Bronchial epithelial cell (primary cell): ENCODE measurements at regions not wholly inside any gene's neighbourhood (a gene's known extent, or its start where the extent isn't known, plus 50 kb on each side); places are given as distances from the start of the nearest gene placed in this dataset.
"Not testable (repeated sequence)": the region's sequence is repeated elsewhere in the genome, so short reads cannot be mapped to it uniquely, and the experiment has no call there.

Source experiments
- DNase-seq: peaks from one replicate; pipeline ENCODE4 v3.0.0-alpha.2; 2010; ENCODE audit warnings: low read depth
- FAIRE-seq: peaks from 2 replicates; lab custom pipeline; 2011; peaks lifted over from hg19 to GRCh38; lab: Jason Lieb, UNC
- H3K27me3 ChIP-seq: 2 replicates; pipeline ENCODE4 v1.5.1; 2011; ENCODE audit warnings: low read length; ENCODE audit not compliant: control insufficient read depth, insufficient read depth
- H3K36me3 ChIP-seq: 2 replicates; pipeline ENCODE4 v1.5.1; 2011; ENCODE audit warnings: low read length; ENCODE audit not compliant: control insufficient read depth, insufficient read depth
- H3K4me3 ChIP-seq: 2 replicates; pipeline ENCODE4 v1.5.1; 2011; ENCODE audit warnings: mild to moderate bottlenecking, low read depth, low read length, control low read depth
- CTCF ChIP-seq: IDR thresholded peaks from 2 replicates; pipeline ENCODE4 v1.5.1; 2011; ENCODE audit warnings: mild to moderate bottlenecking, moderate library complexity, low read length, control low read depth, inconsistent platforms; ENCODE audit not compliant: insufficient read depth, severe bottlenecking

DNA sequence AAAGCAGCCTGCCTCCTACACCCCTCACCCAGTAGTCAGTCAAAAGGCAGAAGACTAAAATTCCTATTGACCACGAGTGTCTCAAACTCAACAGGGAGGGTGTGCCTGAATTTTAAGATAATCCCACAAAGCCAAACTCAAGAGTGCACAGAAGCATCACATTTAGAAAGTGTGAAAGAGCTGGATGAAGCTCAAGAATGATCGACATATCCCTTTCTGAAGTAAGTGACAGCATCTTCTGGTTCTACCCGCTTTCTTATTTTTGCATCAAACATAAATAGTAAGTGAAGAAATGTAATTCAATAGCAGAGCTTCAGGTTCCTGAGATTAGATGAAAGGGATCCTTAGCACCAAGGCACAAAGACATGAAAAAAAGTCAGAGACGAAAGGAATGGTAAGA, 64.5 kb upstream of the BACH2 start:
- Histone ChIP-seq H3K27me3 (no peaks in the 10 kb centered on the region), H3K4me3 (no peak overlapping the region), H3K36me3 (no peaks in the 10 kb centered on the region)
- no peak for FAIRE-seq
- no peak for TF ChIP-seq CTCF
- DNase-seq = no peak

GRCh38 chr6:90358036-90358770, 61.6 kb upstream of the BACH2 start:
- DNase-seq = peak; percentile 94
- H3K36me3 ChIP-seq, H3K4me3 ChIP-seq, FAIRE-seq, H3K27me3 ChIP-seq: not testable (repeated sequence)

GRCh38 chr6:90356012-90356421, 59.4 kb upstream of the BACH2 start:
- H3K27me3 ChIP-seq = no peaks in the 10 kb centered on the region
- FAIRE-seq = no peak
- H3K36me3 ChIP-seq = no peaks in the 10 kb centered on the region
- H3K4me3 ChIP-seq = no peak overlapping the region
- TF ChIP-seq CTCF = no peak
- no peak for DNase-seq

DNA sequence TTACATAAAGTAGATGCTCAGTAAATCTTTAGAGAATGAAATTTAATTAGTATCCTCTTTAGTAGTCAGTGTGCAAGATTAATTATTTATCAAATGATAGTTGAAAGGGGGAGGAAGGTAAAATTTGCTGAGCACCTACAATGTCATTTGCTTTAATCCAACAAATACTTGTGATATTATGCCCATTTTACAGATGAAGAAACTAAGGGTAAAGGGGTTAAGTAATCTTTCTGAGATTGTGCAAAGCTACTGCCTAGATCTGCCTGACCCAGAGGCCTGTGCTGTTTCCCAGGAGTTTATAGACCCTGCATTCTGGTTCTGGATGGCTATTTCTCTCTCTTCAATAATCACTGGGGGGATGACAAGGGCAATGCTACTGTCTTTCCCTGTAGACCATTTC, 58.3 kb upstream of the BACH2 start:
- H3K36me3 ChIP-seq = no peaks in the 10 kb centered on the region
- H3K4me3 ChIP-seq = no peak overlapping the region
- DNase-seq (no peak), FAIRE-seq (no peak)
- TF ChIP-seq CTCF = no peak
- no peaks in the 10 kb centered on the region for H3K27me3 ChIP-seq

GRCh38 chr6:90351696-90352095, 55.1 kb upstream of the BACH2 start:
- DNase-seq (no peak), FAIRE-seq (no peak)
- no peak overlapping the region for H3K4me3 ChIP-seq
- TF ChIP-seq CTCF = no peak
- no peaks in the 10 kb centered on the region for H3K27me3 ChIP-seq
- H3K36me3 ChIP-seq = no peaks in the 10 kb centered on the region

- no peaks in the 10 kb centered on the region for H3K36me3 ChIP-seq
- H3K27me3 ChIP-seq = no peaks in the 10 kb centered on the region
- FAIRE-seq (no peak), DNase-seq (no peak)
- TF ChIP-seq CTCF = no peak
- no peak overlapping the region for H3K4me3 ChIP-seq
Measured at GRCh38 chr6:90350689-90351554, 54.3 kb upstream of the BACH2 start.
